ENCODE measurements at regions not wholly inside any gene's neighbourhood (a gene's known extent, or its start where the extent isn't known, plus 50 kb on each side); places are given as distances from the start of the nearest gene placed in this dataset.

- ChIA-PET POLR2A (interaction anchor here (1.7 kb wide), 1 partner anchor 13 kb away, joined by 3 read pairs; no protein-coding TSS in a partner anchor), CTCF (interaction anchor here (0.6 kb wide), 1 partner anchor 415 kb away, joined by 5 read pairs; no protein-coding TSS in a partner anchor)
- H3K4me3 ChIP-seq (ENCODE audit: low read depth, low read length): no peak overlapping the region
- no peak overlapping the region for H3K27ac ChIP-seq (ENCODE audit: extremely low read depth, low read depth, low read length)
- H3K9me3 ChIP-seq (ENCODE audit: control insufficient read depth, insufficient read depth, low read depth, low read length): no peaks in the 10 kb centered on the region; the same call in 1 of the 2 replicates
- TF ChIP-seq GLIS1 (tag by site-specific recombination; IDR thresholded peaks at IDR 0.05): no peak
- TF ChIP-seq ZNF311 (tag by site-specific recombination; IDR thresholded peaks at IDR 0.05; ENCODE audit: borderline replicate concordance): no peak
- TF ChIP-seq ZBTB48 (tag by site-specific recombination; IDR thresholded peaks at IDR 0.05): no peak
- no peak for TF ChIP-seq ZNF404 (tag by site-specific recombination; IDR thresholded peaks at IDR 0.05)
- TF ChIP-seq ZNF529 (tag by site-specific recombination; IDR thresholded peaks at IDR 0.05; ENCODE audit: insufficient replicate concordance): no peak
- TF ChIP-seq ZBTB44 (tag by site-specific recombination; IDR thresholded peaks at IDR 0.05): no peak
- TF ChIP-seq ZNF621 (tag by site-specific recombination; IDR thresholded peaks at IDR 0.05): no peak
- TF ChIP-seq ZBTB20 (tag by site-specific recombination; IDR thresholded peaks at IDR 0.05): no peak
- no peak for TF ChIP-seq ZNF670 (tag by site-specific recombination; IDR thresholded peaks at IDR 0.05; ENCODE audit: low read depth)
- no peak for TF ChIP-seq ZNF76 (tag by site-specific recombination; IDR thresholded peaks at IDR 0.05; ENCODE audit: borderline replicate concordance, low read depth)
- no peak for TF ChIP-seq ZNF248 (tag by site-specific recombination; IDR thresholded peaks at IDR 0.05)
- H3K36me3 ChIP-seq (ENCODE audit: control insufficient read depth in 2 of 2, insufficient read depth in 1 of 2, low read length in 2 of 2): no peaks in the 10 kb centered on the region
- no peaks in the 10 kb centered on the region for H3K4me1 ChIP-seq (ENCODE audit: control insufficient read depth, insufficient read depth, low read length)
Observed at GRCh38 chr6:14406614-14407331, 289.2 kb downstream of the CD83 start.

GRCh38 chr6:14408446-14408845 lies 290.9 kb downstream of the CD83 start:
- TF ChIP-seq ZNF121 (tag by site-specific recombination; IDR thresholded peaks at IDR 0.05) (no peak), GLIS1 (tag by site-specific recombination; IDR thresholded peaks at IDR 0.05) (no peak), ZNF311 (tag by site-specific recombination; IDR thresholded peaks at IDR 0.05; ENCODE audit: borderline replicate concordance) (no peak), ZNF623 (tag by site-specific recombination; IDR thresholded peaks at IDR 0.05) (no peak), ZNF548 (tag by site-specific recombination; IDR thresholded peaks at IDR 0.05) (no peak), ZSCAN16 (tag by site-specific recombination; IDR thresholded peaks at IDR 0.05) (no peak), ZNF660 (tag by site-specific recombination; IDR thresholded peaks at IDR 0.05) (no peak), ZNF211 (tag by site-specific recombination; IDR thresholded peaks at IDR 0.05; ENCODE audit: low read depth) (no peak), ZNF530 (tag by site-specific recombination; IDR thresholded peaks at IDR 0.05; ENCODE audit: low read depth) (no peak)
- CTCF ChIA-PET: no interaction called here

GRCh38 chr6:14412026-14412425 lies 294.5 kb downstream of the CD83 start:
- Histone ChIP-seq H3K4me3 (ENCODE audit: low read depth, low read length) (no peak overlapping the region), H3K9me3 (ENCODE audit: control insufficient read depth, insufficient read depth, low read depth, low read length) (no peaks in the 10 kb centered on the region; the same call in 1 of the 2 replicates), H3K36me3 (ENCODE audit: control insufficient read depth in 2 of 2, insufficient read depth in 1 of 2, low read length in 2 of 2) (no peaks in the 10 kb centered on the region), H3K4me1 (ENCODE audit: control insufficient read depth, insufficient read depth, low read length) (no peaks in the 10 kb centered on the region), H3K27ac (ENCODE audit: extremely low read depth, low read depth, low read length) (no peak overlapping the region)
- POLR2A ChIA-PET: no interaction called here
- CTCF ChIA-PET: no interaction called here
- TF ChIP-seq ZNF394 (tag by site-specific recombination; IDR thresholded peaks at IDR 0.05; ENCODE audit: borderline replicate concordance) (no peak), ZFP69B (tag by site-specific recombination; IDR thresholded peaks at IDR 0.05) (no peak), ZNF513 (tag by site-specific recombination; IDR thresholded peaks at IDR 0.05) (no peak), ZNF24 (tag by site-specific recombination; IDR thresholded peaks at IDR 0.05) (no peak), ZNF544 (tag by site-specific recombination; IDR thresholded peaks at IDR 0.05) (no peak)

More at GRCh38 chr6:14408446-14408845, 290.9 kb downstream of the CD83 start:
- Histone ChIP-seq H3K4me3 (ENCODE audit: low read depth, low read length) (no peak overlapping the region), H3K27ac (ENCODE audit: extremely low read depth, low read depth, low read length) (no peak overlapping the region), H3K4me1 (ENCODE audit: control insufficient read depth, insufficient read depth, low read length) (no peaks in the 10 kb centered on the region), H3K36me3 (ENCODE audit: control insufficient read depth in 2 of 2, insufficient read depth in 1 of 2, low read length in 2 of 2) (no peaks in the 10 kb centered on the region), H3K9me3 (ENCODE audit: control insufficient read depth, insufficient read depth, low read depth, low read length) (no peaks in the 10 kb centered on the region; the same call in 1 of the 2 replicates)
- POLR2A ChIA-PET: interaction anchor here (1.7 kb wide), 1 partner anchor 12 kb away, joined by 3 read pairs; no protein-coding TSS in a partner anchor
